ENCODE measurements at regions not wholly inside any gene's neighbourhood (a gene's known extent, or its start where the extent isn't known, plus 50 kb on each side); places are given as distances from the start of the nearest gene placed in this dataset.
"Not testable (repeated sequence)": the region's sequence is repeated elsewhere in the genome, so short reads cannot be mapped to it uniquely, and the experiment has no call there.

DNA sequence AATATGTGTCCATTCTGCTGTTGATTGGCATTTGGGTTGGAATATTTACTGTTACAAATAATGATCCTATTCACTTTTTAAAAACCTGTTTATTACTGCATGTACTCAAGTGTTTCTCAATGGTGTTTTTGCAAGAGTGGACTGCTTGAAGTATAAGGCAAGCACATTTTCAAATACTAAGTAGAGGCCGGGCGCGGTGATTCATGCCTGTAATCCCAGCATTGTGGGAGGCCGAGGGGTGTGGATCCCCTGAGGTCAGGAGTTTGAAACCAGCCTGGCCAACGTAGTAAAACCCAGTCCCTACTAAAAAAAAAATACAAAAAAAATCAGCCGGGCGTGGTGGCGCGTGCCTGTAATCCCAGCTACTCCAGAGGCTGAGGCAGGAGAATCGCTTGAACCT lies 276.9 kb upstream of the ADGRL4 start:
- no peak for DNase-seq (ENCODE audit: low read depth in 3 of 3, low spot score in 2 of 3)

DNA sequence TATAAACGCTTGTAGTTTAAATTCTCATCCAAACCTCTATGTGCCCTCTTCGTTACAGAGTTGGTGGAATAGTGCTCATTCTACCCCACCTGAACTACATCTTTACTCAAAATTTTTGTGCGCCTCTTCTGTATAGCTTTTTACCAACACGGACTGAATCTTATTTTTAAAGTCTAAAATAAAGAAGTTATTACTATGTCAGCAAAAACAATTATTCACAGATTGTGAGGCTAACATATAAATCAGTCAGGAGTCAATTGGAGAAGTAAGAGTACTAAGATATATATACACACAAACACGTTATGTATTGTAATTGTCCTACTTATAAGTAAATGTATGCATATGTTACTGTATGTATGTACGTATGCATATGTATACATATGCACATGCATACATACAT lies 274.9 kb upstream of the ADGRL4 start:
- DNase-seq (ENCODE audit: low read depth in 3 of 3, low spot score in 2 of 3), result no peak

DNA sequence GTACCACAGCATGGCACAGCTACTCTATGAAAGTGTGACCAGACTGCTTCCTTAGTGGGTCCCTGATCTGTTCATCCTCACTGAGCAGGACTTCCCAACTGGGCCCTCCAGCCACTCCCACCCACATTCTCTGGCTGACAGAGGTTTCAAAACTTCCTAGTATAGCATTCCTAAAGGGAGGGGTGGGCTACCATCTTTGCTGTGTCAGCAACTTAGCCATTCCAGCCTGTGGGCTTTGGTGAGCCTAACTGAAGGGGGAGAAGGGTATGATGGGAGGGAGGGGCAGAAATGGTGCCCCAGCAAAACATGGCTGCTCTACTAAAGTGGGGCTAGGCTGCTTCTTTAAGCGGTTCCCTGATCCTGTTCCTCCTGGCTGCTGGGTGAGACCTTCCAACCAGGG lies 265.2 kb upstream of the ADGRL4 start:
- DNase-seq (ENCODE audit: low read depth in 3 of 3, low spot score in 2 of 3), result no peak

DNA sequence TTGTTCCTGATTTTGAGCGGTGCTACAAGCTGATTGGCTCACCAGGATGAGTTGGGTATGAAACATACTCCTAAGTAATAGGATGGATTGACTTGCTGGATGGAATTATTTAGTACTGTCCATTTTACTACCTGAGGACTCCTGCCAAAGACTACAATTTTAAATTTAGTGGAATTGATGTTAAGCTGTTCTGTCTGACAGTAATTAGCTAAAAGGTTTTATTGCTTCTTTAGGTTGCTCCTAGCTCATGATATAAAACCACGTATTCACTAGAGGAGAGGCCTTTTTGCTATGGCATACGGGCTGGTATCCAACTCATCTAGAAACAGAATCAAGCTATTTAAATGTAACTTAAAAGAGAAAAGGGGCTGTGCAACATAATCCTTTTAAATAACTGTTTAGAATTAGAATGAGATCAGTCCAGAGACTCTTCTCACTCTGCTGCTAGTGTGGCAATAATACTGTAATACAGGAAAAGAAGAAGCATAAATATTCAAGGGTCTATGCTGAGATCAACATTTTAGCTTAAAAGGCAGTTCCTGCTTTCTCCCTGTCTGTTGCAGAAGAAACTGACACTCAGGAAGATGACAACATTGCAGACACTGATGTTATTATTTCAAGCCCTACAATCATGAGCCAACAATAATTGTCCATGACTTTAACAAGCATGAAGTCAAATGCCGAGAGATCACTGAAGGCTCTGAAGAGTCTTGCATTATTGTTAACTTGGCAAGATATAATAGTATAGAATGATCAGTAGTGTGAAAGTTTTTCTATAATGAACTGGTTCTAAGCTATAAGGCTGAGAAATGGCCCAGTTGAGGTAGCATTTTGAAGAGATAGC lies 258.7 kb upstream of the ADGRL4 start:
- DNase-seq (ENCODE audit: low read depth in 3 of 3, low spot score in 2 of 3), result no peak

DNA sequence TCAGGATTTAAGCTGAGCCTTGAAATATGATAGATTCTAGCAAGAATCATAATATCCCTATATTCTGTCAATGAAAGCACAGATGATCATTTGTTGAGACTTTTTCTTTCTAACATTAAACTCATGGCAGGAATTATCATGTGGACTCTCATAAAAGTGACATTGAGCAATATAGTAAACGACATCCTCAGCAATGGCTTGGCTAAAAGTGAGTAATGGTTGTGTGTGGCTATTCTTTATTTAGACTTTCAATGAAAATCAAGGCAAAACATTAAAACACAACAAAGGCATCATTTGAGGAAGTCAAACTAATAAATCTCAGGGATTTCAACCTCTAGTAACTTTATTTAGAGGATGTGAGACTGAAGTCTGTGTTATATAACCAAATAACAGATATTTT lies 257.8 kb upstream of the ADGRL4 start:
- DNase-seq (ENCODE audit: low read depth in 3 of 3, low spot score in 2 of 3), result no peak

DNA sequence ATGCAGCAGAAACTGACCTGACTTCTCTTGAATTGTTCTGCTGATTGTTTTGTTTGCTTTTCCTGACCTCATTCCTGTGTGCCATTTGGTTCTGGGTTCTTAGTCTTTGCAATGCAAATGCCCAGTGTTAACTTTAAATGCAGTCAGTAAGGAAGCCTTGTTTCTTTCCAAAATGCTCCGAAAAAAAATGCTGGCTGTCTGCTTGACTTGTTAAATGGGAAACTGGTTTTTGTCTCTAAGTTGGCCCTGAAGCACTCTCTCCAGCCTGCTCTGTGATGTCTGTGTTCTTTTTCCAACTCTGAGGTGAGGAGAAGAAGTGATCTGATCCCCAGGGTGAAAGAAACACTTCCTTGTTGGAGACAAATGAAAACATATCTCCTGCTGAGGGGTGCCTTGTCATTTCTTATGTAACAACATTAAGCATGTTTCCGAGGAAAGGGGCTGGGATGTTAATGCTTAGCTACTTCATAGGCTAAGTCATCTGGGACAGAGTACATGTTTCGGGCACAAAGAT lies 256.3 kb upstream of the ADGRL4 start:
- DNase-seq (ENCODE audit: low read depth in 3 of 3, low spot score in 2 of 3), result no peak

DNA sequence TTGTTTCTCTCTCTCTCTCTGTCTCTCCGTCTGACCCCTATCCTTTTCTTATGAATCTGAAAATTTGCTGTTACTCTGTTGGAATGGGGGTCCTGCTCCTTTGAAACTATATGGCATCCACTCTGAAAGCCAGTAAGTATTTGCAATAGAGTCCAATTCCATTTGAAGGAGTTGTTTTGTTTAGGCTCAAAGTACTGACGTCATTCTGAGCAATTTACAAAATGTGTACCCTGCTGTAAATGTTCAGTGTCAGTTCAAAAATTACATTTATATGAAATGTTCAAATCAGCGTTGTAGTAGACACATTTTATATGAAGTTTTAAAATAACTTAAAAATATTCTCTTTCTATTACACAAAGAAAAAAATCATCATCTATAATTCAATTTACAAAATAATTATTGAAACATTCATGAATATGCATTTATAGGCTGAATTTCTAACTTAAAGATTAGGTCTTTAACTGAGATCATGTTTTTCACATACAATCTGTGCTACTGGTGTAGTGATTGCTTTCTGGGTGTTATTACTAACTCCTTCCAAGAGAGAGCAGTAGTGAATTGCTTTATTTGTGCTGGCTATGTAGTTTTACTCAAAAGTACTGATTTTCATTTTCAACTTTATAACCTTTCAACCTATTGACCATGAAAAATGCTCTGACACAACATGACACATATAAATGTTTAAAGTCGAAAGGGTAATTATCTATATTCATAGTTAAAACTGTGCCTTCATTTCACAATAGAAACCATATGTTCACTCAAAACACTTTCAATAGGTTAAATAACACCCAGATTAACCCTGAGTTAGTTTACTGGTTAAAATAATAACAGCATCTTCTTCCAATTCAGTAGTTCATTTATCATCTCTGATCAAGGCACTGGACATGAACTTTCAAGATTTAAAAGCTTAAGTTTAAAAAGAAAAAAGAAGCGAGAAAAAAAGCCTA lies 253.1 kb upstream of the ADGRL4 start:
- DNase-seq (ENCODE audit: low read depth in 3 of 3, low spot score in 2 of 3), result peak; percentile 16 to 41 (median 34)

DNA sequence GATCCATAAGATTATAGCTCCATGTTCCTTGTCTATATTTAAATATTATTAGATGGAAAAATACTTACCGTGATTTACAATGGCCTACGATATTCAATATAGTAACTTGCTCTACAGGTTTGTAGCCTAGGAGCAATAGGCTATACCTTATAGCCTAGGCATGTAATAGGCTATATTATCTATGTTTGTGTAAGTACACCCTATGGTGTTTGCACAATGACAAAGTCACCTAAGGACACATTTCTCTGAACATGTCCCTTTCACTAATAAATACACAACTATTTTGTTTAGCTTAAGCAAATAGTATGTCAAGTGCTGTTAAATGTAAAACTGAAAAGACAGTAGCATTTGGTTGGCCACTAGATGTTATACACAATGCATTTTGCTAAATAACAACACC lies 248.9 kb upstream of the ADGRL4 start:
- no peak for DNase-seq (ENCODE audit: low read depth in 3 of 3, low spot score in 2 of 3)

DNA sequence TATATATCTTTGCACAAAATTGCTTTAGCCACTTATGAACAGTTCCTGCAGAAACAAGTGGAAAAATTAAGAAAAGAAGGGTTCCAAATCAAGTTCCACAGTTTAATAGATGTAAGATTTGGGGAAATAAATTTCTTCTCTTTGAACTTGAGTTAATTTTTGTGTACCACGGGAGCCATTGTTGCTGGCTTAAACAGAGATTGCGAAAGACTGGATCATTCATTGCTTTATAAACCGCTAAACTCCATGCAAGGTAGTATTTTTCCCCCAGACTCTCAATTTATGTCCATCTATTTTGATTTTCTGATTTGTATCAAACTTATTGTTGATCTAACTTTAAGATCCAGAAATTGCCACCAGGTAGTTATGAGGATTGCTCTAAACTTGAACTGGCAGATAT lies 246.1 kb upstream of the ADGRL4 start:
- DNase-seq (ENCODE audit: low read depth in 3 of 3, low spot score in 2 of 3), result no peak

DNA sequence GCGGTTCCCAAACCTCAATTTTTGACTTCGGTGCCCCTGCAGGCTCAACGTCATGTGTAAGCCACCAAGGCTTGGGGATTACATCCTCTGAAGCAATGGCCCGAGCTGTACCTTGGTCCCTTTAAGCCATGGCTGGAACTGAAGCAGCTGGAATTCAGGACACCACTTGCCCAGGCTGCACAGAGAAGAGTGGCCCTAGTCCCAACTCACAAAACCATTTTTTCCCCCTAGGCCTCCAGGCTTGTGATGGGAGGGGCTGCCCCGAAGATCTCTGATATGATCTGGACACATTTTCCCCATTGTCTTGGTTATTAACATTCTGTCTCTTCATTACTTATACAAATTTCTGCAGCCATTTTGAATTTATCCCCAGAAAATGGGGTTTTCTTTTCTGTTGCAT lies 233.3 kb upstream of the ADGRL4 start:
- no peak for DNase-seq (ENCODE audit: low read depth in 3 of 3, low spot score in 2 of 3)

DNA sequence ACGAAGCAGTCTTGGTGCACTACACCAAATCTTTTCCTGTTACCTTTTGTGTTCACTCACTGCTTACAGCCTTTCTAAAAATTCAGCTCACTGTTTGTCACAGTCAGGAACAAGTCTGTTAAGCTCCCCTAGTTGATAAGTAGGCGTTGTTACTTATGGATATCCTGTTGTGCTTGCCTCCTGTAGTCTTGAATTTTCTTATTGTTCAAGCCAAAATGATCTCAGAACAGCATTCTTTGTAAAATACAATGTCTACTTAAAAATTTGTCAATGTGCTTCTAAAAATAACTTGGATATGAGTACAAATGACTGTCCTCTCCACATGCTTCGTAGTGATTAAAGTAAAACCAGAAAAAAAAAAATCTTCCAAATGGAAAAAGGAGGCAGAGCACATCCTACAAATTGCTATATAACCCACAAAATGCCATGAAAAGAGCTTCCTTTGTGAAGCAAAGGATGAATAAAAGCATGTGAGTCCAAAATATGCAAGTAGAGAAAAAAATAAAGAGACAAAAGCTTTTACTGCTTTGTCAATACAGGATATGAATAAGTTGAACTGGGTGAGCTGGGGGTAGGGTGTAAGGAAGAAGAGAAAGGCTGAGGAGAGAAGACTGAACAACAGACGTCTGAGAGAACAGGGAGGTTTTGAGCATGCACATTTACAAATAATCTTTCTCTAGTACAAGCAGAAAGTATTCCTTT lies 228.9 kb upstream of the ADGRL4 start:
- no peak for DNase-seq (ENCODE audit: low read depth in 3 of 3, low spot score in 2 of 3)

DNA sequence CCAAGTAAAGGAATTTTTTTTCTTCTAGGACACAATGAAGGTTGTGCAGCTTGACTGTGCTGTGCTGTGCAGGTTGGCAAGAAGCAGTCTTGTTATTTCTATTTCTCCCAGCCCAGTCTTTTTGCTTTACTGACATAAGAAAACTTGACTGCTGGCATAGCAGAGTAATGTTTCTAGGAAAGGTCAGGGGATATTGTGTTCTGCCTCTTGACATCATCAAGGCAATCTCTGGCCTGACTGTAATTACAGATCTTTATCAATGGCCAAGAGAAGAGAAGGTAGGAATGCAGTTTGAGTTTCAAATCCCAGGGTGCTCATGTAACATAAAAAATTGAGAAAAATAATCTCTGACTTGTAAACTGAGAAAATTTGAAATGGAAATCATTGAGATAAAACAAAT lies 226.3 kb upstream of the ADGRL4 start:
- no peak for DNase-seq (ENCODE audit: low read depth in 3 of 3, low spot score in 2 of 3)

DNA sequence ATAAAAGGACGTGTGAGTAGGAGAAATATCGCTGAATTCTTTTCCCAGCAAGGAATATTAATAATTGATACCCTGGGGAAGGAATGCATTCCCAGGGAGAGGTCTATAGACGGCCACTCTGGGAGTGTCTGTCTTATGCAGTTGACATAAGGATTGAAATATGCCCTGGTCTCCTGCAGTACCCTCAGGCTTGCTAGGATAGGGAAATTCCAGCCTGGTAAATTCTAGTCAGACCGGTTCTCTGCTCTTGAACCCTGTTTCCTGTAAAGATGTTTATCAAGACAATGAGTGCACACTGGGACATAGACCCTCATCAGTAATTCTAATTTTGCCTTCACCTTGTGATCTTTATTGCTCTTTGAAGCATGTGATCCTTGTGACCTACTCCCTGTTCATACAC lies 224.2 kb upstream of the ADGRL4 start:
- not testable (repeated sequence) for DNase-seq (ENCODE audit: low read depth in 3 of 3, low spot score in 2 of 3)

DNA sequence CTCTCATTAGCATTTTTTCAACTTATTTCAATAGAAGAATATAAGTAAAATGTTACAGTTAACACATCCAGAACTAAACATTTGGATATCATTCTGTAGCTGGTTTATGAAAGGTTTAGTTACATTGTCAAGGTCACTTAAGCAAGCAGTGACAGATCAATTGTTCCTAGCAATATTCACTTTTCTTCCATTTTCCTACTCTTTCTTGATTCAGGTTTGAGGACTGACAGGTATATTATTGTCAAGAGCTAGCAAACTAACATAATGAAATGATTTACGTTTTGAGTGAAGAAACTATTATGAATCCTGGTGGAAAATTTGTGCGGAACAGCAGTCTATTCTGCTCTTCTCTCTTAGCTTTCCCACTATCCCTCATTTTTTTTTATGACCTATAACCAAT lies 220.4 kb upstream of the ADGRL4 start:
- DNase-seq (ENCODE audit: low read depth in 3 of 3, low spot score in 2 of 3), result no peak

DNA sequence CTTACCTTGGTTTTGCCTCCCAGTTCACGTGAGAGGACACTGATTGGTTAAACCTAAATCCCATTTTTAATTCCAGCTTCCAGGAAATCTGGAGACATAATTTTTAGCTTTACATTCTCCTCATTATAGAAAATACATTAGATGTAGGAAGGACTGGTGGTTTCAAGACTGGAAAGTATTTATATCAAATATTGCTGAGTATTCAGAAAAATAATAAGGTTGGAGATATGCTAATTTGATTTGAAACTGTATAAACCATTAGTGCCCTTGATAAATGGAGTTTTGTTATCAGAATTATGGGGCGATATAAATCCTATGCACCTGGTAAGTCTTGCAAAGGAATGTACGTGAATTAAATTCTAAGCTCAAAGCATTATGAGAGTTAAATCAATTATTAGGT lies 218.0 kb upstream of the ADGRL4 start:
- DNase-seq (ENCODE audit: low read depth in 3 of 3, low spot score in 2 of 3), result no peak

DNA sequence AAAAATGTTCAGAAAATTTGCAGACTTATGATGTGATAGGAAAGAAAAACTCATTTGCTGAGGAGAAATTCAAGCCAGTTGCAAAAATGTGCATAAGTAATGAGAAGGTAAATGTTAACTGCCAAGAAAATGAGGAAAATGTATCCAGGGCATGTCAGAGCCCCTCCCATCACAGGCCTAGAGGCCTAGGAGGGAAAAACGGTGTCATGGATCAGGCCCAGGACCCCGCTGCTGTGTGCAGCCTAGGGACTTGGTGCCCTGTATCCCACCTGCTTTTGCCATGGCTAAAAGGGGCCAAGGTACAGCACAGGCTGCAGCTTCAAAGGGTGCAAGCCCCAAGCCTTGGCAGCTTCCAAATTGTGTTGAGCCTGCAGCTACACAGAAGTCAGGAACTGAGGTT lies 214.0 kb upstream of the ADGRL4 start:
- DNase-seq (ENCODE audit: low read depth in 3 of 3, low spot score in 2 of 3), result no peak

DNA sequence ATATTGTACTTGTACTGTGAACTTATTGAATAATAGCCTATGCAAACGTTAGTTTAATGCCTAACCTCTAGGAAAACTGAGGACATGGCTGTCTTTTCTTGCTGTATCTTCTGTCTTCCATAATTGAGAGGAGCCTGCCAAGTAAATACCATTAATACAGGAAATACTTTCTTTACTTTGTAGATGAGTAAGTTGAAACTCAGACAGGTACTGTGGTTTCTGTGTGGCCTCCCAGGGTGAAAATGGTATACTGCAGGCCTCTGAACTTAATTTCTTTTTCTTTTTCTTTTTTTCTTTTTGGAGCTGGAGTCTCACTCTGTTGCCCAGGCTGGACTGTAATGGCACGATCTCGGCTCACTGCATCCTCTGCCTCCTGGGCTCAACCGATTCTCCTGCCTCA lies 208.8 kb upstream of the ADGRL4 start:
- no peak for DNase-seq (ENCODE audit: low read depth in 3 of 3, low spot score in 2 of 3)

DNA sequence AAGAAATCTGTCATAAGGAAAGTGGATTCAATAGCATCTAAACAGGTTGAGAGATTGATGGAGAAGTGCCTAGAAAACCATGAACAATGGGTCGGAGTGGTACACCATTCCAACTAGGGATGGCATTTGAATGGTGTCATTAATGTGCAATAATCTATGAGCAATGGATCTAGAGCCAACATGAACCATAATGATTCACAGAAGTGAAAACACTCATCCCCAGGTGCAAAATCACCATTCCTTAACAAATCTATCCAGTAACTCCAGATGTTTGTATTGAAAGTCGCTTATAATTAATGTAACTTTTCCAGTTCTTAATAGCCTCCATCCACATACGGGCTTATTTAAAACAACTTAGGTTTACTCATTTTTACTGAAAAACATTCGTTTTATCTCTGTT lies 201.3 kb upstream of the ADGRL4 start:
- DNase-seq (ENCODE audit: low read depth in 3 of 3, low spot score in 2 of 3), result no peak

DNA sequence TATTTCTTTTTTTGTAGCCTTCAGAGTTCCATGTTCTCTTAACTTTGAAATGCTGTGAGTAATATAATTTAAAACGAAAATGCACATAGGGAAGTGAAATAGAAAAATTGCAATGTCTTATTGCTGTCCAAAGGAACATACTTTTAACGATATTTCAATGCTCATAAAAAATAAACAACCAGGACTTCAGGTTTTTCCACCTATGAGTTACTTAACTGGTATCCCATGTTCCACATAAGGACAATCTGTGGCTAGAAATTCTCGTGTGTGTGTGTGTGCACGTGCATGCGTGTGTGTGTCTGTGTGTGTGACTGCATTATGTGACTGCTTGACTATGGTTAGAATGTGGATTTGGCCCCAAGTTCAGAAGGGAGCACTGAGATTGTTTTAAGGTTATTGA lies 200.8 kb upstream of the ADGRL4 start:
- no peak for DNase-seq (ENCODE audit: low read depth in 3 of 3, low spot score in 2 of 3)

DNA sequence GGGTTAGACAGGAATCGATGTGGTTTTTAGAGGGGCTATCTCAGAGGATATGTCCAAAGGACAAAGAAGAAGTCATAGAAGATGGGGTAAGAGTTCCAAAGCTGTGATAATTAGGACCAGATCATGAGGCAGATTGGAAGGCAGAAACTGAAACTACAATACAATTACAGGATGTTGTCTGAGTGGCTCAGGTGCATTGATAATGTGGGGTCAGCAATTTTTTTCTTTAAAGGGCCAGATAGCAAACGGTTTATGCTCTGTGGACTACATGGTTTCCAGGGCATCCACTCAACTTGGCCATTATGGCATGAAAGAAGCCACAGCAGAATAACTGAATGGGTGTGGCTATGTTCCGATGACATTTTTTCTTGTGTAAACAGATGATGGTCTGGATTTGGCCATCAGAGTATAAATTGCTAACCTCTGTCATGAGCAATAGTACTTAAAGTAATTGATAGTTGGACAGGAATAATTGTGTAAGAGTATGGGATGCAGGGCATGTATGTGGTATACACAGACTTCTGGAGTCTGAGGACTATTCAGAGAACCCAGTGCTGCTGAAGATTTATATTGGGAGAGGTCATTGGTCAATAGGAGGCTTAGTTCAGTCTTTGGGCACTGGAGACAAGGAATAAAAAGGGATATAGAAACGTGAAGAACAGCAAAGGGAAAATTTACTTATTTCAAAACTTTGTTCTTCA lies 198.4 kb upstream of the ADGRL4 start:
- DNase-seq (ENCODE audit: low read depth in 3 of 3, low spot score in 2 of 3), result no peak

All from right renal cortex interstitium (tissue), 3 donors.